HEK293 (cell line): ENCODE measurements at regions not wholly inside any gene's neighbourhood (a gene's known extent, or its start where the extent isn't known, plus 50 kb on each side); places are given as distances from the start of the nearest gene placed in this dataset.

Experiments
- CTCF ChIA-PET: fragments of 350-600 bp; formaldehyde crosslinking; extraction: SDS; loops from one replicate; lab custom pipeline; 2021; ENCODE audit warnings: antibody characterized with exemption; lab: Yijun Ruan, JAX
- POLR2A ChIA-PET: fragments of 300-600 bp; formaldehyde crosslinking; extraction: SDS; loops from one replicate; lab custom pipeline; 2020; ENCODE audit warnings: antibody characterized with exemption, inconsistent platforms; lab: Yijun Ruan, JAX
- H3K27ac ChIP-seq: fragments of 200-500 bp; sonication (Bioruptor generic); 2 replicates; pipeline ENCODE4 v1.5.1; 2014; ENCODE audit warnings: low read depth, low read length, control low read depth, inconsistent platforms; ENCODE audit errors: extremely low read depth
- H3K36me3 ChIP-seq, 2 experiments: fragments of 200-500 bp in 1 of 2; sonication (Bioruptor generic) in 1 of 2; 1 replicate in 1 of 2; 2 replicates in 1 of 2; pipeline ENCODE4 v1.5.1; 2014 to 2017; ENCODE audit warnings: inconsistent platforms in 2 of 2, low read length in 2 of 2; ENCODE audit not compliant: control insufficient read depth in 2 of 2, insufficient read depth in 1 of 2
- H3K4me1 ChIP-seq: fragments of 200-500 bp; sonication (Bioruptor generic); 2 replicates; pipeline ENCODE4 v1.5.1; 2014; ENCODE audit warnings: mild to moderate bottlenecking, low read length, inconsistent platforms; ENCODE audit not compliant: control insufficient read depth, insufficient read depth
- H3K4me3 ChIP-seq: 2 replicates; pipeline ENCODE4 v1.5.1; 2011; ENCODE audit warnings: low read depth, mild to moderate bottlenecking, control low read depth, low read length, moderate library complexity
- H3K9me3 ChIP-seq: fragments of 200-500 bp; sonication (Bioruptor generic); 2 replicates; pipeline ENCODE4 v1.5.1; 2014; ENCODE audit warnings: low read depth, low read length, inconsistent platforms; ENCODE audit not compliant: control insufficient read depth, insufficient read depth
- KLF16 ChIP-seq: fragments of 450-650 bp; formaldehyde crosslinking; IDR thresholded peaks from 2 replicates; pipeline ENCODE4 v1.5.1; 2017; ENCODE audit warnings: missing biosample characterization, missing genetic modification characterization
- KLF9 ChIP-seq: fragments of 450-650 bp; formaldehyde crosslinking; IDR thresholded peaks from 2 replicates; pipeline ENCODE4 v1.5.1; 2016; ENCODE audit warnings: missing biosample characterization, missing genetic modification characterization, low read depth
- PATZ1 ChIP-seq: fragments of 450-650 bp; formaldehyde crosslinking; IDR thresholded peaks from 2 replicates; pipeline ENCODE4 v1.5.1; 2016; ENCODE audit warnings: missing biosample characterization, missing genetic modification characterization
- ZBTB10 ChIP-seq: fragments of 450-650 bp; formaldehyde crosslinking; IDR thresholded peaks from 2 replicates; pipeline ENCODE4 v1.5.1; 2016; ENCODE audit warnings: missing biosample characterization, missing genetic modification characterization
- ZBTB11 ChIP-seq: fragments of 450-650 bp; formaldehyde crosslinking; conservative IDR thresholded peaks from 2 replicates; pipeline ENCODE4 v1.5.1; 2016; ENCODE audit warnings: low read depth, missing biosample characterization, missing genetic modification characterization
- ZIC2 ChIP-seq: fragments of 450-650 bp; formaldehyde crosslinking; IDR thresholded peaks from 2 replicates; pipeline ENCODE4 v1.5.1; 2016; ENCODE audit warnings: missing biosample characterization, missing genetic modification characterization
- ZNF121 ChIP-seq: fragments of 450-650 bp; formaldehyde crosslinking; IDR thresholded peaks from 2 replicates; pipeline ENCODE4 v1.5.1; 2016; ENCODE audit warnings: missing biosample characterization, missing genetic modification characterization
- ZNF138 ChIP-seq: fragments of 450-650 bp; formaldehyde crosslinking; IDR thresholded peaks from 2 replicates; pipeline ENCODE4 v1.5.1; 2016; ENCODE audit warnings: missing biosample characterization, missing genetic modification characterization, borderline replicate concordance
- ZNF155 ChIP-seq: fragments of 450-650 bp; formaldehyde crosslinking; IDR thresholded peaks from 2 replicates; pipeline ENCODE4 v1.5.1; 2016; ENCODE audit warnings: missing biosample characterization, missing genetic modification characterization
- ZNF175 ChIP-seq: fragments of 450-650 bp; formaldehyde crosslinking; IDR thresholded peaks from 2 replicates; pipeline ENCODE4 v1.5.1; 2016; ENCODE audit warnings: missing biosample characterization, missing genetic modification characterization
- ZNF266 ChIP-seq: fragments of 450-650 bp; formaldehyde crosslinking; IDR thresholded peaks from 2 replicates; pipeline ENCODE4 v1.5.1; 2016; ENCODE audit warnings: missing biosample characterization, missing genetic modification characterization, low read depth
- ZNF416 ChIP-seq: fragments of 450-650 bp; formaldehyde crosslinking; IDR thresholded peaks from 2 replicates; pipeline ENCODE4 v1.5.1; 2016; ENCODE audit warnings: missing biosample characterization, missing genetic modification characterization
- ZNF501 ChIP-seq: fragments of 450-650 bp; formaldehyde crosslinking; IDR thresholded peaks from 2 replicates; pipeline ENCODE4 v1.5.1; 2016; ENCODE audit warnings: missing biosample characterization, missing genetic modification characterization

- POLR2A ChIA-PET, result no interaction called here
- H3K27ac ChIP-seq, result no peak overlapping the region
- no peak for TF ChIP-seq ZNF266
- no peak for TF ChIP-seq ZNF416 (tag by site-specific recombination)
- no peak for TF ChIP-seq ZNF175
- TF ChIP-seq ZNF121, result peak; percentile 16; the same call in 1 of the 2 replicates
These were observed 72.8 kb upstream of the IQSEC1 start for GRCh38 chr3:13145826-13146642.

GRCh38 chr3:13145131-13145825 lies 72.0 kb upstream of the IQSEC1 start:
- ChIA-PET POLR2A (no interaction called here), CTCF (interaction anchor here (0.7 kb wide), 1 partner anchor 45 kb away, joined by 3 read pairs; no protein-coding TSS in a partner anchor)
- H3K9me3 ChIP-seq, result no peaks in the 10 kb centered on the region
- H3K27ac ChIP-seq, result no peak overlapping the region
- no peaks in the 10 kb centered on the region for H3K36me3 ChIP-seq
- H3K4me1 ChIP-seq, result no peaks in the 10 kb centered on the region
- no peak overlapping the region for H3K4me3 ChIP-seq
- TF ChIP-seq ZBTB10 (tag by site-specific recombination), result no peak
- no peak for TF ChIP-seq ZNF155 (tag by site-specific recombination)
- no peak for TF ChIP-seq ZIC2 (tag by site-specific recombination)
- TF ChIP-seq KLF16 (tag by site-specific recombination), result no peak
- no peak for TF ChIP-seq ZNF138 (tag by site-specific recombination)
- no peak for TF ChIP-seq PATZ1 (tag by site-specific recombination)
- TF ChIP-seq ZNF501 (tag by site-specific recombination), result no peak
- TF ChIP-seq ZBTB11 (tag by site-specific recombination), result no peak
- no peak for TF ChIP-seq KLF9

More at GRCh38 chr3:13145826-13146642, 72.8 kb upstream of the IQSEC1 start:
- no peaks in the 10 kb centered on the region for H3K36me3 ChIP-seq
- CTCF ChIA-PET, result no interaction called here
- H3K4me3 ChIP-seq, result no peak overlapping the region
- no peaks in the 10 kb centered on the region for H3K9me3 ChIP-seq
- H3K4me1 ChIP-seq, result no peaks in the 10 kb centered on the region
